Upper lobe of left lung (tissue), 4 donors: ENCODE measurements at regions not wholly inside any gene's neighbourhood (a gene's known extent, or its start where the extent isn't known, plus 50 kb on each side); places are given as distances from the start of the nearest gene placed in this dataset.

Experiments used
- EP300 ChIP-seq, 4 donors: sonication (generic); formaldehyde crosslinking; IDR thresholded peaks; one replicate each; pipeline ENCODE4 v1.5.1; 2017; ENCODE audit warnings: antibody characterized with exemption in 4 of 4, control low read depth in 2 of 4
- POLR2A ChIP-seq, 4 donors: fragments of 450-650 bp; IDR thresholded peaks; one replicate each; pipeline ENCODE4 v1.5.1; 2016 to 2017; ENCODE audit warnings: antibody characterized with exemption in 4 of 4, mild to moderate bottlenecking in 2 of 4
- POLR2AphosphoS5 ChIP-seq, 2 donors: sonication (generic); formaldehyde crosslinking; IDR thresholded peaks; one replicate each; pipeline ENCODE4 v1.5.1; 2017; ENCODE audit warnings: antibody characterized with exemption in 2 of 2
- TF ChIP-seq, protein P1 (sequence below), 6 experiments: fragments of 450-650 bp in 4 of 6; fragments of 200-600 bp in 2 of 6; sonication (generic) in 2 of 6; IDR thresholded peaks; one replicate each; pipeline ENCODE4 v1.5.1; 2016 to 2019; ENCODE audit warnings: antibody characterized with exemption in 6 of 6

- TF ChIP-seq POLR2AphosphoS5 (IDR thresholded peaks at IDR 0.05) (no peak), POLR2A (IDR thresholded peaks at IDR 0.05) (no peak), EP300 (IDR thresholded peaks at IDR 0.05) (no peak)
- TF ChIP-seq, protein P1, sequence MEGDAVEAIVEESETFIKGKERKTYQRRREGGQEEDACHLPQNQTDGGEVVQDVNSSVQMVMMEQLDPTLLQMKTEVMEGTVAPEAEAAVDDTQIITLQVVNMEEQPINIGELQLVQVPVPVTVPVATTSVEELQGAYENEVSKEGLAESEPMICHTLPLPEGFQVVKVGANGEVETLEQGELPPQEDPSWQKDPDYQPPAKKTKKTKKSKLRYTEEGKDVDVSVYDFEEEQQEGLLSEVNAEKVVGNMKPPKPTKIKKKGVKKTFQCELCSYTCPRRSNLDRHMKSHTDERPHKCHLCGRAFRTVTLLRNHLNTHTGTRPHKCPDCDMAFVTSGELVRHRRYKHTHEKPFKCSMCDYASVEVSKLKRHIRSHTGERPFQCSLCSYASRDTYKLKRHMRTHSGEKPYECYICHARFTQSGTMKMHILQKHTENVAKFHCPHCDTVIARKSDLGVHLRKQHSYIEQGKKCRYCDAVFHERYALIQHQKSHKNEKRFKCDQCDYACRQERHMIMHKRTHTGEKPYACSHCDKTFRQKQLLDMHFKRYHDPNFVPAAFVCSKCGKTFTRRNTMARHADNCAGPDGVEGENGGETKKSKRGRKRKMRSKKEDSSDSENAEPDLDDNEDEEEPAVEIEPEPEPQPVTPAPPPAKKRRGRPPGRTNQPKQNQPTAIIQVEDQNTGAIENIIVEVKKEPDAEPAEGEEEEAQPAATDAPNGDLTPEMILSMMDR (IDR thresholded peaks at IDR 0.05): no peak
Measured at GRCh38 chr12:3965046-3965445, 91.8 kb upstream of the PARP11 start.
